HL-60 (cell line): ENCODE measurements at regions not wholly inside any gene's neighbourhood (a gene's known extent, or its start where the extent isn't known, plus 50 kb on each side); places are given as distances from the start of the nearest gene placed in this dataset.

Source experiments
- DNase-seq, 2 experiments: peaks; one replicate each; pipeline ENCODE4 v3.0.0-alpha.2; 2010 to 2020; ENCODE audit warnings: low read depth in 1 of 2, low spot score in 1 of 2
- H3K27ac ChIP-seq: fragments of 250-450 bp; sonication (Bioruptor Pico); replicated peaks from 2 replicates; pipeline ENCODE4 v1.5.1; 2020; ENCODE audit warnings: mild to moderate bottlenecking, moderate library complexity
- H3K27me3 ChIP-seq: fragments of 250-450 bp; sonication (Bioruptor Pico); 2 replicates; pipeline ENCODE4 v1.5.1; 2021; ENCODE audit warnings: mild to moderate bottlenecking, moderate library complexity; ENCODE audit not compliant: insufficient read depth, poor library complexity, severe bottlenecking
- H3K4me3 ChIP-seq: replicated peaks from 2 replicates; pipeline ENCODE4 v1.5.1; 2011; ENCODE audit warnings: mild to moderate bottlenecking, control low read depth, low read length; ENCODE audit not compliant: insufficient read depth
- GABPA ChIP-seq: IDR thresholded peaks from 2 replicates; pipeline ENCODE4 v1.6.1; 2012; ENCODE audit warnings: low read depth
- POLR2AphosphoS5 ChIP-seq: IDR thresholded peaks from 2 replicates; pipeline ENCODE4 v1.6.1; 2012; ENCODE audit warnings: low read depth
- REST ChIP-seq: IDR thresholded peaks from 2 replicates; pipeline ENCODE4 v1.6.1; 2012; ENCODE audit warnings: low read depth; ENCODE audit not compliant: insufficient replicate concordance
- SPI1 ChIP-seq: IDR thresholded peaks from 2 replicates; pipeline ENCODE4 v1.6.1; 2012; ENCODE audit warnings: low read depth, mild to moderate bottlenecking, borderline replicate concordance
- TF ChIP-seq, protein P1 (sequence below): IDR thresholded peaks from one replicate; pipeline ENCODE4 v1.5.1; 2011; ENCODE audit warnings: low read length, control low read depth, inconsistent platforms; ENCODE audit not compliant: insufficient read depth

GRCh38 chr5:163687414-163687813 lies 182.0 kb downstream of the MAT2B start:
- Histone ChIP-seq H3K27me3 (no peaks in the 10 kb centered on the region), H3K27ac (no peak overlapping the region), H3K4me3 (no peak overlapping the region)
- TF ChIP-seq GABPA (no peak), SPI1 (no peak)
- TF ChIP-seq, protein P1, sequence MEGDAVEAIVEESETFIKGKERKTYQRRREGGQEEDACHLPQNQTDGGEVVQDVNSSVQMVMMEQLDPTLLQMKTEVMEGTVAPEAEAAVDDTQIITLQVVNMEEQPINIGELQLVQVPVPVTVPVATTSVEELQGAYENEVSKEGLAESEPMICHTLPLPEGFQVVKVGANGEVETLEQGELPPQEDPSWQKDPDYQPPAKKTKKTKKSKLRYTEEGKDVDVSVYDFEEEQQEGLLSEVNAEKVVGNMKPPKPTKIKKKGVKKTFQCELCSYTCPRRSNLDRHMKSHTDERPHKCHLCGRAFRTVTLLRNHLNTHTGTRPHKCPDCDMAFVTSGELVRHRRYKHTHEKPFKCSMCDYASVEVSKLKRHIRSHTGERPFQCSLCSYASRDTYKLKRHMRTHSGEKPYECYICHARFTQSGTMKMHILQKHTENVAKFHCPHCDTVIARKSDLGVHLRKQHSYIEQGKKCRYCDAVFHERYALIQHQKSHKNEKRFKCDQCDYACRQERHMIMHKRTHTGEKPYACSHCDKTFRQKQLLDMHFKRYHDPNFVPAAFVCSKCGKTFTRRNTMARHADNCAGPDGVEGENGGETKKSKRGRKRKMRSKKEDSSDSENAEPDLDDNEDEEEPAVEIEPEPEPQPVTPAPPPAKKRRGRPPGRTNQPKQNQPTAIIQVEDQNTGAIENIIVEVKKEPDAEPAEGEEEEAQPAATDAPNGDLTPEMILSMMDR, result no peak
- no peak for DNase-seq

DNA sequence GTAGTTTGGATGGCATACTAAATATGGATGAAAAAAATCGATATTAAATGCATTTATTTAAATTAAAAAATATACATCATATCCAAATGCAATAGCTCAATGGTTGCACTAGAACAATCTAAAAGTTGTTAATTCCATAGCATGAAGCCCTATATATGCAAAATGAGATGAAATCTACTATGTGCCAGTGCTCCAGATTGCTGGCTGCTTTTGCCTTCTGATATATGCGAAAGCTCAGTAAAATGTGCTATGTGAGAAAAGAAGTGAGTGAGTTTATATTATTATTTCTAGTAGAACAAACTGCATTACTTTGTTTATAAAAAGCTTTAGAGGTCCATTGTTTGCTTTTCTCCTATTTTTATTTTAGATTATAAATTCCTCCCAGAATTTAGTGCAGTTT lies 186.7 kb downstream of the MAT2B start:
- Histone ChIP-seq H3K27me3 (no peaks in the 10 kb centered on the region), H3K4me3 (no peak overlapping the region), H3K27ac (no peak overlapping the region)
- no peak for DNase-seq
- TF ChIP-seq REST (no peak), POLR2AphosphoS5 (no peak)

GRCh38 chr5:163695830-163696578 lies 190.6 kb downstream of the MAT2B start:
- TF ChIP-seq, protein P1, result peak; percentile 67
- no peak for TF ChIP-seq POLR2AphosphoS5
- no peak for TF ChIP-seq REST
- no peaks in the 10 kb centered on the region for H3K27me3 ChIP-seq
- DNase-seq, result peak; percentile 4 to 55
- no peak overlapping the region for H3K4me3 ChIP-seq
- H3K27ac ChIP-seq, result no peak overlapping the region

DNA sequence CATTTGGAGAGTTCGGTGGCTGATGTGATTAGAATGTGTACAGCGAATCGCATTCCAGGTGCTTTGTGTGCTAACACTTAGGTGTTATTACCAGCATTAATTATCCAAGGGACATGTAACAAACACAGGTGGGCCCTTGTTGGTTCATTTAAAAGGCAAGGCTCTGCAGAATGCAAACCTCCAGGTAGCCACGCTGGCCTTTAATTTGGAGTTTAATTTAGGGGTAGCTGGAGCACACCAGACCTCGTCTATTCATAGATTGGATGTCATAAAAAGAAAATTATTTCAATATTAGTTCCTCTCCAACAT lies 191.1 kb downstream of the MAT2B start:
- no peak overlapping the region for H3K4me3 ChIP-seq
- DNase-seq, result no peak
- TF ChIP-seq, protein P1, result no peak
- TF ChIP-seq GABPA (no peak), POLR2AphosphoS5 (no peak), REST (no peak), SPI1 (no peak)
- H3K27ac ChIP-seq, result no peak overlapping the region
- no peaks in the 10 kb centered on the region for H3K27me3 ChIP-seq
